Thoracic aorta (tissue), 2 donors: ENCODE measurements at regions not wholly inside any gene's neighbourhood (a gene's known extent, or its start where the extent isn't known, plus 50 kb on each side); places are given as distances from the start of the nearest gene placed in this dataset.

Experiments used
- ATAC-seq: fragments of 150-250 bp; one replicate; pipeline ENCODE4 v1.8.0; 2017; ENCODE audit warnings: low read depth; ENCODE audit not compliant: insufficient number of reproducible peaks, low FRiP score
- DNase-seq: peaks from one replicate; pipeline ENCODE4 v3.0.0-alpha.2; 2020; ENCODE audit warnings: low spot score
- H3K27ac ChIP-seq, 2 donors: fragments of 200-600 bp; sonication (generic); 1 replicate in 1 of 2; 2 replicates in 1 of 2; pipeline ENCODE4 v1.5.1; 2016; ENCODE audit warnings: mild to moderate bottlenecking in 2 of 2, moderate library complexity in 2 of 2
- H3K27me3 ChIP-seq: fragments of 200-600 bp; sonication (generic); replicated peaks from 2 replicates; pipeline ENCODE4 v1.6.0; 2016; ENCODE audit warnings: mild to moderate bottlenecking; ENCODE audit not compliant: insufficient read depth
- H3K36me3 ChIP-seq: fragments of 200-600 bp; sonication (generic); one replicate; pipeline ENCODE4 v1.5.1; 2016
- H3K4me1 ChIP-seq, 2 donors: fragments of 200-600 bp; sonication (generic); 1 replicate in 1 of 2; 2 replicates in 1 of 2; pipeline versions ENCODE4 v1.5.1 to v1.6.0; 2016; ENCODE audit warnings: low read depth in 2 of 2, mild to moderate bottlenecking in 1 of 2; ENCODE audit not compliant: control insufficient read depth in 1 of 2
- H3K4me3 ChIP-seq: fragments of 200-600 bp; sonication (generic); 2 replicates; pipeline ENCODE4 v1.5.1; 2016; ENCODE audit warnings: mild to moderate bottlenecking
- H3K9me3 ChIP-seq: fragments of 200-600 bp; sonication (generic); 2 replicates; pipeline ENCODE4 v1.5.1; 2016
- CTCF ChIP-seq: fragments of 200-600 bp; sonication (generic); IDR thresholded peaks from one replicate; pipeline ENCODE4 v1.5.1; 2019; ENCODE audit warnings: antibody characterized with exemption

DNA sequence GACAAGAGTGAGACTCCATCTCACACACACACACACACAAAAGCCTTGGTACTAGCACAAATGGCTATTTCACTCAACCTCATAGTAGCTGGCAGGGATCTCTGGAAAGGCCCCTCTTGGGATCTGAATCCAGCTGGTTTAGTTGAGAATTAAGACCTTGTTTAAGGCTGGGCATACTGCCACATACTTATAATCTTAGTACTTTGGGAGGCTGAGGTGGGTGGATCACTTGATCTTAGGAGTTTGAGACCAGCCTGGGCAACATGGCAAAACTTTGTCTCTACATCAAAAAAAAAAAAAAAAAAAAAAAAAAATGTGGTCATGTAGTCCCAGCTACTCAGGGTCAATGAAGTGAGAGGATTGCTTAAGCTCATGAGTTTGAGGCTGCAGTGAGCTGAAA lies 628.3 kb downstream of the MMUT start:
- Histone ChIP-seq H3K4me3 (no peak overlapping the region), H3K36me3 (no peaks in the 10 kb centered on the region), H3K4me1 (no peaks in the 10 kb centered on the region), H3K9me3 (no peaks in the 10 kb centered on the region), H3K27ac (no peak overlapping the region), H3K27me3 (no peaks in the 10 kb centered on the region)
- DNase-seq (no peak), ATAC-seq (no peak)
- no peak for TF ChIP-seq CTCF

DNA sequence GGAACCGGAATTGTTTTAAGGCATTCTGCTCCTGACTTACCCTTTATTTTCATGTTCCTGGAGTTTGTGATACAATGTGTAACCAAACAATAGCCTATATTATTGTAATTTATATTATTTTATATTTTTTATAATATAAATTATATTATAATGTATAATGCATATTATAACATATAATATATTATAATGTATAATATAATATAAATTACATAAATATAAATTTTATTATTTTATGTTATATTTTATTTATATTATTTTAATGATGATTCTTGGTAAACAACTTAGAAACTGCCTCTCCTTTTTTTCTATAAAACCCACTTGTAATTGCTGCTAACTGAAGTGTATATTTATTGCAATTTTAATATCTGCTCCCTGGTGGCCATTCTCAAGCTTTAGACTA lies 629.1 kb downstream of the MMUT start:
- TF ChIP-seq CTCF: no peak
- no peak for ATAC-seq

GRCh38 chr6:48826901-48827701 lies 636.0 kb downstream of the MMUT start:
- no peaks in the 10 kb centered on the region for H3K27me3 ChIP-seq
- H3K4me1 ChIP-seq: peaks cover 12 to 21% of the 10 kb centered on the region in 2 donors
- H3K9me3 ChIP-seq: no peaks in the 10 kb centered on the region
- DNase-seq: peak; percentile 21
- peak; percentile 75 for ATAC-seq
- peak overlapping the region; percentile 4 for H3K4me3 ChIP-seq
- no peak for TF ChIP-seq CTCF
- H3K36me3 ChIP-seq: no peaks in the 10 kb centered on the region
- peak overlapping the region; percentile 61 to 72 for H3K27ac ChIP-seq

More for the DNA sequence above, 629.1 kb downstream of the MMUT start:
- Histone ChIP-seq H3K27ac (no peak overlapping the region), H3K4me1 (no peaks in the 10 kb centered on the region), H3K9me3 (no peaks in the 10 kb centered on the region), H3K27me3 (no peaks in the 10 kb centered on the region), H3K36me3 (no peaks in the 10 kb centered on the region), H3K4me3 (no peak overlapping the region)
- no peak for DNase-seq

- Histone ChIP-seq H3K27ac (peak overlapping the region; percentile 49 to 72), H3K4me1 (peaks cover 12 to 21% of the 10 kb centered on the region in 2 donors), H3K9me3 (no peaks in the 10 kb centered on the region), H3K4me3 (peak overlapping the region; percentile 22), H3K36me3 (no peaks in the 10 kb centered on the region), H3K27me3 (no peaks in the 10 kb centered on the region)
- no peak for TF ChIP-seq CTCF
- ATAC-seq (no peak), DNase-seq (no peak)
Observed at GRCh38 chr6:48826152-48826515, 636.9 kb downstream of the MMUT start.

GRCh38 chr6:48825501-48826151 lies 637.4 kb downstream of the MMUT start:
- no peak for TF ChIP-seq CTCF
- H3K36me3 ChIP-seq: no peaks in the 10 kb centered on the region
- no peaks in the 10 kb centered on the region for H3K27me3 ChIP-seq
- peak overlapping the region in 1 of 2 donors; percentile 72 for H3K27ac ChIP-seq
- ATAC-seq: no peak
- no peaks in the 10 kb centered on the region for H3K9me3 ChIP-seq
- peak overlapping the region; percentile 22 for H3K4me3 ChIP-seq
- peaks cover 12 to 21% of the 10 kb centered on the region in 2 donors for H3K4me1 ChIP-seq
- DNase-seq: no peak
